PC-3 (cell line): ENCODE measurements at regions not wholly inside any gene's neighbourhood (a gene's known extent, or its start where the extent isn't known, plus 50 kb on each side); places are given as distances from the start of the nearest gene placed in this dataset.

Experiments used
- EZH2phosphoT487 ChIP-seq: fragments of 300-600 bp; sonication (generic); IDR thresholded peaks from 2 replicates; pipeline ENCODE4 v1.6.1; 2018; ENCODE audit warnings: mild to moderate bottlenecking, antibody characterized with exemption, low read length, borderline replicate concordance
- TF ChIP-seq, protein P1 (sequence below): fragments of 300-600 bp; sonication (generic); conservative IDR thresholded peaks from 2 replicates; pipeline ENCODE4 v1.5.1; 2017; ENCODE audit warnings: antibody characterized with exemption, low read depth, mild to moderate bottlenecking, low read length

DNA sequence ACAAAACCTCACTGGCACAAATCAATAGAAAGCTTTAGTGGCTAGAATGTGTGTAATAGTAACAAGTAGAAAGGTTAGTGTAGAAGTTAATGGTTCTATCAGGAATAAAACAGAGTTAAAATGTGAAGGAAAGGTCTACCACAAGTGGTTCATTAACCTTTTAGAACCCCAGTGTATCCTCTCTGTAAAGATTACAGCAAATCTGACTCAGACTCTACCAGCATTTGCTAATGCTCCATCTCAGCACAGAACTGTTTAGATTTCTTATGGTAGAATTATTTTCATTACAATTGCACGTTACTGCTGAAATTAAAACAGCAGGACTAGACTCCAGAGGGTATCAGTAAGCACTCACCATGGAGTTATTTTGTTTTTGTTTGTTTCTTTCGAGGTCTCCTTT lies 609.0 kb upstream of the LMO3 start:
- TF ChIP-seq, protein P1, sequence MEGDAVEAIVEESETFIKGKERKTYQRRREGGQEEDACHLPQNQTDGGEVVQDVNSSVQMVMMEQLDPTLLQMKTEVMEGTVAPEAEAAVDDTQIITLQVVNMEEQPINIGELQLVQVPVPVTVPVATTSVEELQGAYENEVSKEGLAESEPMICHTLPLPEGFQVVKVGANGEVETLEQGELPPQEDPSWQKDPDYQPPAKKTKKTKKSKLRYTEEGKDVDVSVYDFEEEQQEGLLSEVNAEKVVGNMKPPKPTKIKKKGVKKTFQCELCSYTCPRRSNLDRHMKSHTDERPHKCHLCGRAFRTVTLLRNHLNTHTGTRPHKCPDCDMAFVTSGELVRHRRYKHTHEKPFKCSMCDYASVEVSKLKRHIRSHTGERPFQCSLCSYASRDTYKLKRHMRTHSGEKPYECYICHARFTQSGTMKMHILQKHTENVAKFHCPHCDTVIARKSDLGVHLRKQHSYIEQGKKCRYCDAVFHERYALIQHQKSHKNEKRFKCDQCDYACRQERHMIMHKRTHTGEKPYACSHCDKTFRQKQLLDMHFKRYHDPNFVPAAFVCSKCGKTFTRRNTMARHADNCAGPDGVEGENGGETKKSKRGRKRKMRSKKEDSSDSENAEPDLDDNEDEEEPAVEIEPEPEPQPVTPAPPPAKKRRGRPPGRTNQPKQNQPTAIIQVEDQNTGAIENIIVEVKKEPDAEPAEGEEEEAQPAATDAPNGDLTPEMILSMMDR, result no peak
- no peak for TF ChIP-seq EZH2phosphoT487
